Endothelial cell of umbilical vein (primary cell): ENCODE measurements at regions not wholly inside any gene's neighbourhood (a gene's known extent, or its start where the extent isn't known, plus 50 kb on each side); places are given as distances from the start of the nearest gene placed in this dataset.

Experiments used
- BruUV-seq: library from RNA; stranded (reverse); fragments of 400-500 nt; replicated peaks from 2 replicates; lab custom pipeline; 2021; lab: Mats Ljungman, UMichigan
- CTCF ChIA-PET: fragments of 300-600, 350-600 bp; sonication (Branson Sonifier 250); formaldehyde crosslinking; loops from one replicate; lab custom pipeline; 2021; ENCODE audit warnings: antibody characterized with exemption, inconsistent platforms; lab: Charles Lee
- POLR2A ChIA-PET: fragments of 300-600, 350-600 bp; sonication (Branson Sonifier 250); formaldehyde crosslinking; loops from one replicate; lab custom pipeline; 2021; ENCODE audit warnings: antibody characterized with exemption, inconsistent platforms; lab: Charles Lee
- DNase-seq: peaks from one replicate; pipeline ENCODE4 v3.0.0-alpha.2; 2011; ENCODE audit warnings: low read depth, low spot score
- FAIRE-seq: peaks from 2 replicates; lab custom pipeline; 2011; peaks lifted over from hg19 to GRCh38; lab: Jason Lieb, UNC
- H2AFZ ChIP-seq: 2 replicates; pipeline ENCODE4 v1.6.0; 2012; ENCODE audit warnings: low read depth, low read length, control low read depth, inconsistent platforms
- H3K27ac ChIP-seq: 2 replicates; pipeline ENCODE4 v1.5.1; 2011; ENCODE audit warnings: low read depth, mild to moderate bottlenecking, control low read depth, low read length, moderate library complexity; ENCODE audit not compliant: insufficient read depth
- H3K27me3 ChIP-seq, 2 experiments: 2 replicates each; pipeline versions ENCODE4 v1.6.0 to v1.6.1; 2011; ENCODE audit warnings: low read length in 2 of 2, mixed read lengths in 1 of 2; ENCODE audit not compliant: control insufficient read depth in 2 of 2, insufficient read depth in 2 of 2
- H3K36me3 ChIP-seq, 2 experiments: 2 replicates in 1 of 2; 3 replicates in 1 of 2; pipeline ENCODE4 v1.5.1; 2011; ENCODE audit warnings: low read length in 2 of 2, mild to moderate bottlenecking in 1 of 2, moderate library complexity in 1 of 2; ENCODE audit not compliant: control insufficient read depth in 2 of 2, insufficient read depth in 2 of 2; ENCODE audit errors: extremely low read depth in 1 of 2
- H3K4me1 ChIP-seq: 3 replicates; pipeline ENCODE4 v1.5.1; 2011; ENCODE audit warnings: mild to moderate bottlenecking, low read length; ENCODE audit not compliant: control insufficient read depth, insufficient read depth; ENCODE audit errors: extremely low read depth
- H3K4me2 ChIP-seq: 2 replicates; pipeline ENCODE4 v1.6.1; 2011; ENCODE audit warnings: low read length, control low read depth, mixed read lengths; ENCODE audit not compliant: insufficient read depth
- H3K4me3 ChIP-seq, 3 experiments: fragments of 200-600 bp in 1 of 3; sonication (generic), shearing (Covaris generic) in 1 of 3; replicated peaks in 1 of 3; 2 replicates each; pipeline ENCODE4 v1.5.1; 2011 to 2016; ENCODE audit warnings: control low read depth in 3 of 3, low read length in 3 of 3, mild to moderate bottlenecking in 2 of 3, inconsistent platforms in 1 of 3, low read depth in 1 of 3, moderate library complexity in 1 of 3; ENCODE audit not compliant: insufficient read depth in 1 of 3
- H3K79me2 ChIP-seq: 2 replicates; pipeline ENCODE4 v1.6.0; 2012; ENCODE audit warnings: low read length, inconsistent platforms; ENCODE audit not compliant: control insufficient read depth, insufficient read depth
- H3K9ac ChIP-seq: replicated peaks from 2 replicates; pipeline ENCODE3; 2011; ENCODE audit warnings: low read length, control low read depth; ENCODE audit not compliant: insufficient read depth; ENCODE audit errors: extremely low read depth
- H3K9me1 ChIP-seq: replicated peaks from 3 replicates; pipeline ENCODE4 v1.6.0; 2011; ENCODE audit warnings: mild to moderate bottlenecking, low read length; ENCODE audit not compliant: control insufficient read depth, insufficient read depth; ENCODE audit errors: extremely low read depth
- H3K9me3 ChIP-seq: replicated peaks from 2 replicates; pipeline ENCODE4 v1.5.1; 2012; ENCODE audit warnings: low read length, inconsistent platforms; ENCODE audit not compliant: control insufficient read depth, insufficient read depth
- H4K20me1 ChIP-seq: replicated peaks from 2 replicates; pipeline ENCODE3; 2011; ENCODE audit warnings: mild to moderate bottlenecking, low read length; ENCODE audit not compliant: control insufficient read depth, insufficient read depth; ENCODE audit errors: extremely low read depth
- CTCF ChIP-seq, 2 donors: IDR thresholded peaks; 1 replicate in 1 of 2; 2 replicates in 1 of 2; pipeline ENCODE4 v1.5.1; 2011; ENCODE audit warnings: low read length in 2 of 2, mild to moderate bottlenecking in 2 of 2, moderate library complexity in 2 of 2, control low read depth in 1 of 2, inconsistent platforms in 1 of 2, low read depth in 1 of 2; ENCODE audit not compliant: insufficient read depth in 1 of 2; ENCODE audit errors: extremely low read depth in 1 of 2
- EZH2 ChIP-seq: IDR thresholded peaks from 2 replicates; pipeline ENCODE4 v1.6.1; 2012; ENCODE audit warnings: borderline replicate concordance, low read depth, mild to moderate bottlenecking, moderate library complexity, low read length, inconsistent platforms; ENCODE audit not compliant: severe bottlenecking
- FOS ChIP-seq: IDR thresholded peaks from 2 replicates; pipeline ENCODE4 v1.6.1; 2011; ENCODE audit warnings: mild to moderate bottlenecking, low read length, moderate library complexity, borderline replicate concordance; ENCODE audit not compliant: insufficient read depth
- GATA2 ChIP-seq: IDR thresholded peaks from 2 replicates; pipeline ENCODE4 v1.7.0; 2011; ENCODE audit warnings: low read depth, mild to moderate bottlenecking, moderate library complexity, mixed read lengths, low read length; ENCODE audit not compliant: insufficient read length, insufficient read depth
- JUN ChIP-seq: IDR thresholded peaks from 2 replicates; pipeline ENCODE4 v1.6.1; 2011; ENCODE audit warnings: borderline replicate concordance, low read depth; ENCODE audit not compliant: insufficient read length, insufficient read depth
- MAX ChIP-seq: IDR thresholded peaks from 2 replicates; pipeline ENCODE4 v1.6.1; 2011; ENCODE audit not compliant: insufficient read depth, insufficient read length
- MYC ChIP-seq: IDR thresholded peaks from one replicate; pipeline ENCODE4 v1.6.1; 2011; ENCODE audit warnings: mild to moderate bottlenecking, low read depth, low read length
- POLR2A ChIP-seq: IDR thresholded peaks from 2 replicates; pipeline ENCODE4 v1.6.1; 2012; ENCODE audit warnings: low read depth, mild to moderate bottlenecking, control low read depth, low read length
- POLR2AphosphoS5 ChIP-seq: IDR thresholded peaks from 2 replicates; pipeline ENCODE4 v1.6.1; 2012; ENCODE audit warnings: low read depth, mild to moderate bottlenecking, control low read depth, low read length, moderate library complexity; ENCODE audit not compliant: insufficient read depth
- dilution Hi-C: fragments of 300-500 bp; cut with MboI; formaldehyde crosslinking; loops from one replicate; pipeline ENCODE4 v1.15.0; 2019; ENCODE audit warnings: low sequenced_read_pairs; ENCODE audit not compliant: extremely low pct_ligation_motif_present
- intact Hi-C: fragments of 100-400 bp; cut with micrococcal nuclease; formaldehyde crosslinking; loops from one replicate; pipeline ENCODE4 v1.10.0; 2022

- no TSS peak for BruUV-seq
Observed at GRCh38 chr2:36235882-36236281, 119.7 kb upstream of the CRIM1 start.

DNA sequence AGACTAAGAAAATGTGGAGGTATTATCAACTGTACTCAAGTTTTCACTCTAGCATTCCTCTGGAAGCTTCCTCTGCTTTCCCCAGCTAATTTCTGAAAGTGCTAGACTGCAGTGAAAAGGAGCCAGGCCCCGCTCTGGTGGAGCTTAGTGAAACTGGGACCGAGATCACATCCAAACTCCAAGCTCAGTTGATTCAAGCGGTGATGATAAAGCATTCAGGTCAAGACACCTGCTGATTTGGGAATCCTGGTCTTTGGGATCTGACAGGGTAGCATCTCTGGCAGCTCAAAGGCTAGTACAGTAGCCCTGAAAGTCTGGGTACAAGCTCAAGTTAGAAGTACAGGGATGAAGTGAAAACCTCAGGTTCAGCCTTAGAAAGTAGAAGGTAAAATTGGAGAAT is 120.2 kb upstream of the CRIM1 start:
- no peak overlapping the region for H2AFZ ChIP-seq
- no peaks in the 10 kb centered on the region for H3K79me2 ChIP-seq
- H3K27ac ChIP-seq = no peak overlapping the region
- ChIA-PET POLR2A (no interaction called here), CTCF (no interaction called here)
- no peak overlapping the region for H3K4me2 ChIP-seq
- no peak overlapping the region for H3K4me3 ChIP-seq
- H3K4me1 ChIP-seq = no peaks in the 10 kb centered on the region
- no peaks in the 10 kb centered on the region for H3K36me3 ChIP-seq
- H3K9me1 ChIP-seq = no peaks in the 10 kb centered on the region
- FAIRE-seq (no peak), DNase-seq (no peak)
- BruUV-seq = no TSS peak
- H3K9ac ChIP-seq = no peak overlapping the region
- H3K9me3 ChIP-seq = no peaks in the 10 kb centered on the region
- H4K20me1 ChIP-seq = no peaks in the 10 kb centered on the region
- dilution Hi-C loops (no loop called here), intact Hi-C loops (no loop called here)
- H3K27me3 ChIP-seq = peaks cover 0 to 5% of the 10 kb centered on the region in 2 experiments
- TF ChIP-seq FOS (no peak), CTCF (IDR thresholded peaks at IDR 0.05; ENCODE audit: extremely low read depth in 1 of 2, insufficient read depth in 1 of 2, low read depth in 1 of 2, low read length in 2 of 2) (no peak), EZH2 (no peak), POLR2A (no peak), JUN (no peak), GATA2 (no peak), MYC (no peak), POLR2AphosphoS5 (no peak), MAX (no peak)

More at GRCh38 chr2:36235882-36236281, 119.7 kb upstream of the CRIM1 start:
- dilution Hi-C loops = no loop called here
- Histone ChIP-seq H3K27ac (no peak overlapping the region), H3K27me3 (peaks cover 0 to 5% of the 10 kb centered on the region in 2 experiments), H3K9ac (no peak overlapping the region), H3K9me1 (no peaks in the 10 kb centered on the region), H3K79me2 (no peaks in the 10 kb centered on the region), H3K4me1 (no peaks in the 10 kb centered on the region), H3K36me3 (no peaks in the 10 kb centered on the region), H3K4me3 (no peak overlapping the region), H3K9me3 (no peaks in the 10 kb centered on the region), H2AFZ (no peak overlapping the region), H3K4me2 (no peak overlapping the region), H4K20me1 (no peaks in the 10 kb centered on the region)
- intact Hi-C loops = no loop called here
- FAIRE-seq = no peak
- TF ChIP-seq POLR2A (no peak), POLR2AphosphoS5 (no peak), EZH2 (no peak)
- ChIA-PET POLR2A (no interaction called here), CTCF (no interaction called here)
- no peak for DNase-seq
